Stimulated activated CD8-positive, alpha-beta memory T cell treated with anti-CD3 and anti-CD28 coated beads, Interleukin-12 subunit alpha, Interleukin-12 subunit beta, amount 100 ng/mL, for 4 hours (primary cell): ENCODE measurements at regions not wholly inside any gene's neighbourhood (a gene's known extent, or its start where the extent isn't known, plus 50 kb on each side); places are given as distances from the start of the nearest gene placed in this dataset.
"Not testable (repeated sequence)": the region's sequence is repeated elsewhere in the genome, so short reads cannot be mapped to it uniquely, and the experiment has no call there.

Experiments used
- DNase-seq: peaks from one replicate; pipeline ENCODE4 v3.0.0-alpha.2; 2020; ENCODE audit warnings: low read depth

GRCh38 chr9:110093871-110094270 is 114.1 kb downstream of the C9orf152 start:
- no peak for DNase-seq

- no peak for DNase-seq
Observed at GRCh38 chr9:110095161-110095595, 112.8 kb downstream of the C9orf152 start.

- no peak for DNase-seq
Observed at GRCh38 chr9:110095776-110096175, 112.2 kb downstream of the C9orf152 start.

GRCh38 chr9:110096674-110097073 is 111.3 kb downstream of the C9orf152 start:
- not testable (repeated sequence) for DNase-seq

GRCh38 chr9:110099236-110100095 is 108.5 kb downstream of the C9orf152 start:
- no peak for DNase-seq

GRCh38 chr9:110101531-110102161 is 106.3 kb downstream of the C9orf152 start:
- DNase-seq, result no peak

- no peak for DNase-seq
Observed at GRCh38 chr9:110103257-110103656, 104.7 kb downstream of the C9orf152 start.

- DNase-seq, result no peak
Observed at GRCh38 chr9:110104261-110104809, 103.6 kb downstream of the C9orf152 start.

GRCh38 chr9:110105107-110105506 is 102.9 kb downstream of the C9orf152 start:
- DNase-seq, result no peak

- no peak for DNase-seq
Observed at GRCh38 chr9:110106661-110107060, 101.3 kb downstream of the C9orf152 start.

- DNase-seq, result no peak
Observed at GRCh38 chr9:110109333-110110092, 98.4 kb downstream of the C9orf152 start.

GRCh38 chr9:110110154-110110553 is 97.8 kb downstream of the C9orf152 start:
- no peak for DNase-seq

- DNase-seq, result no peak
Observed at GRCh38 chr9:110111868-110112267, 96.1 kb downstream of the C9orf152 start.

GRCh38 chr9:110112792-110113191 is 95.2 kb downstream of the C9orf152 start:
- no peak for DNase-seq

GRCh38 chr9:110114086-110114858 is 93.7 kb downstream of the C9orf152 start:
- DNase-seq, result no peak

GRCh38 chr9:110114859-110115201 is 93.1 kb downstream of the C9orf152 start:
- no peak for DNase-seq

- DNase-seq, result no peak
Observed at GRCh38 chr9:110115341-110115820, 92.6 kb downstream of the C9orf152 start.

- no peak for DNase-seq
Observed at GRCh38 chr9:110115826-110116542, 92.0 kb downstream of the C9orf152 start.

- no peak for DNase-seq
Observed at GRCh38 chr9:110116543-110116885, 91.4 kb downstream of the C9orf152 start.

GRCh38 chr9:110121170-110121569 is 86.8 kb downstream of the C9orf152 start:
- no peak for DNase-seq
